Liver (tissue), 8 donors: ENCODE measurements at regions not wholly inside any gene's neighbourhood (a gene's known extent, or its start where the extent isn't known, plus 50 kb on each side); places are given as distances from the start of the nearest gene placed in this dataset.

Experiments used
- DNase-seq: peaks from one replicate; pipeline ENCODE4 v3.0.0-alpha.2; 2017; ENCODE audit warnings: low spot score
- H3K27ac ChIP-seq, 2 donors: one replicate each; pipeline ENCODE4 v1.7.0; 2013; ENCODE audit warnings: inconsistent platforms in 2 of 2, low read length in 2 of 2, control low read depth in 1 of 2, low read depth in 1 of 2, mild to moderate bottlenecking in 1 of 2
- H3K27me3 ChIP-seq, 4 donors: one replicate each; pipeline versions ENCODE4 v1.6.1 to v1.7.0; 2013; ENCODE audit warnings: low read length in 3 of 4, inconsistent platforms in 1 of 4, mild to moderate bottlenecking in 1 of 4, moderate library complexity in 1 of 4; ENCODE audit not compliant: control insufficient read depth in 4 of 4, insufficient read depth in 4 of 4
- H3K36me3 ChIP-seq, 4 donors: one replicate each; pipeline versions ENCODE4 v1.6.1 to v1.7.0; 2013; ENCODE audit warnings: low read length in 3 of 4, mild to moderate bottlenecking in 3 of 4, low read depth in 1 of 4, moderate library complexity in 1 of 4; ENCODE audit not compliant: control insufficient read depth in 4 of 4, insufficient read depth in 3 of 4
- H3K4me1 ChIP-seq, 4 donors: one replicate each; pipeline versions ENCODE4 v1.6.1 to v1.7.0; 2013; ENCODE audit warnings: low read length in 3 of 4, mild to moderate bottlenecking in 3 of 4, moderate library complexity in 1 of 4; ENCODE audit not compliant: control insufficient read depth in 4 of 4, insufficient read depth in 4 of 4
- H3K4me3 ChIP-seq, 3 donors: one replicate each; pipeline versions ENCODE4 v1.6.1 to v1.7.0; 2013; ENCODE audit warnings: low read length in 3 of 3, control low read depth in 1 of 3, low read depth in 1 of 3, mild to moderate bottlenecking in 1 of 3
- H3K9ac ChIP-seq, 2 donors: one replicate each; pipeline ENCODE4 v1.7.0; 2013; ENCODE audit warnings: low read length in 2 of 2, mild to moderate bottlenecking in 2 of 2, moderate library complexity in 2 of 2, control low read depth in 1 of 2, low read depth in 1 of 2
- H3K9me3 ChIP-seq, 4 donors: one replicate each; pipeline versions ENCODE4 v1.6.1 to v1.7.0; 2013; ENCODE audit warnings: low read length in 3 of 4; ENCODE audit not compliant: control insufficient read depth in 4 of 4
- ATF3 ChIP-seq: IDR thresholded peaks from 2 replicates; pipeline ENCODE4 v1.6.1; 2016; ENCODE audit warnings: antibody characterized with exemption
- EGR1 ChIP-seq, 2 donors: IDR thresholded peaks; 2 replicates each; pipeline ENCODE4 v1.6.1; 2016 to 2018; ENCODE audit warnings: antibody characterized with exemption in 2 of 2, low read depth in 2 of 2
- FOXA1 ChIP-seq: IDR thresholded peaks from 2 replicates; pipeline ENCODE4 v1.6.1; 2016; ENCODE audit warnings: antibody characterized with exemption
- FOXA2 ChIP-seq: IDR thresholded peaks from 2 replicates; pipeline ENCODE4 v1.6.1; 2016; ENCODE audit warnings: antibody characterized with exemption
- GABPA ChIP-seq, 2 donors: IDR thresholded peaks in 1 of 2; conservative IDR thresholded peaks in 1 of 2; 2 replicates each; pipeline ENCODE4 v1.6.1; 2016; ENCODE audit warnings: antibody characterized with exemption in 2 of 2, mild to moderate bottlenecking in 1 of 2, moderate library complexity in 1 of 2
- HNF4A ChIP-seq, 2 donors: conservative IDR thresholded peaks; 2 replicates each; pipeline ENCODE4 v1.6.1; 2016; ENCODE audit warnings: antibody characterized with exemption in 2 of 2, mild to moderate bottlenecking in 2 of 2
- HNF4G ChIP-seq: IDR thresholded peaks from 2 replicates; pipeline ENCODE4 v1.6.1; 2016; ENCODE audit warnings: antibody characterized with exemption
- JUND ChIP-seq, 2 donors: IDR thresholded peaks; 2 replicates each; pipeline ENCODE4 v1.6.1; 2016; ENCODE audit warnings: antibody characterized with exemption in 2 of 2
- NR2F2 ChIP-seq: IDR thresholded peaks from 2 replicates; pipeline ENCODE4 v1.6.1; 2016; ENCODE audit warnings: antibody characterized with exemption
- RAD21 ChIP-seq, 2 donors: IDR thresholded peaks; 2 replicates each; pipeline ENCODE4 v1.6.1; 2016; ENCODE audit warnings: antibody characterized with exemption in 2 of 2, mild to moderate bottlenecking in 2 of 2
- REST ChIP-seq: IDR thresholded peaks from 2 replicates; pipeline ENCODE4 v1.6.1; 2016; ENCODE audit warnings: antibody characterized with exemption, mild to moderate bottlenecking
- RXRA ChIP-seq, 2 donors: IDR thresholded peaks; 2 replicates each; pipeline ENCODE4 v1.6.1; 2017 to 2018; ENCODE audit warnings: antibody characterized with exemption in 2 of 2, mild to moderate bottlenecking in 1 of 2
- SP1 ChIP-seq: IDR thresholded peaks from 2 replicates; pipeline ENCODE4 v1.6.1; 2018; ENCODE audit warnings: antibody characterized with exemption, mild to moderate bottlenecking
- TAF1 ChIP-seq: conservative IDR thresholded peaks from 2 replicates; pipeline ENCODE4 v1.6.1; 2016; ENCODE audit warnings: antibody characterized with exemption, mild to moderate bottlenecking
- YY1 ChIP-seq: IDR thresholded peaks from 2 replicates; pipeline ENCODE4 v1.6.1; 2016; ENCODE audit warnings: antibody characterized with exemption, mild to moderate bottlenecking
- WGBS: extraction: QIAGEN DNeasy Blood & Tissue Kit; methylation state at CpG from one replicate; pipeline ENCODE4 v1.1.7; 2013; 5-methylcytosine and 5-hydroxymethylcytosine counted together
- TF ChIP-seq, protein P1 (sequence below): IDR thresholded peaks from 2 replicates; pipeline ENCODE4 v1.6.1; 2016; ENCODE audit warnings: antibody characterized with exemption
- TF ChIP-seq, protein P2 (sequence below): IDR thresholded peaks from 2 replicates; pipeline ENCODE4 v1.6.1; 2016; ENCODE audit warnings: antibody characterized with exemption
- TF ChIP-seq, protein P3 (sequence below): fragments of 150-350 bp; IDR thresholded peaks from 2 replicates; pipeline ENCODE4 v1.5.1; 2017; ENCODE audit warnings: improper control_type of control experiment, low read depth, low read length; ENCODE audit not compliant: missing input control
- donor health status: healthy.
- donor health status: healthy.
- donor health status: healthy.
- donor health status: healthy.
- donor health status: healthy.

DNA sequence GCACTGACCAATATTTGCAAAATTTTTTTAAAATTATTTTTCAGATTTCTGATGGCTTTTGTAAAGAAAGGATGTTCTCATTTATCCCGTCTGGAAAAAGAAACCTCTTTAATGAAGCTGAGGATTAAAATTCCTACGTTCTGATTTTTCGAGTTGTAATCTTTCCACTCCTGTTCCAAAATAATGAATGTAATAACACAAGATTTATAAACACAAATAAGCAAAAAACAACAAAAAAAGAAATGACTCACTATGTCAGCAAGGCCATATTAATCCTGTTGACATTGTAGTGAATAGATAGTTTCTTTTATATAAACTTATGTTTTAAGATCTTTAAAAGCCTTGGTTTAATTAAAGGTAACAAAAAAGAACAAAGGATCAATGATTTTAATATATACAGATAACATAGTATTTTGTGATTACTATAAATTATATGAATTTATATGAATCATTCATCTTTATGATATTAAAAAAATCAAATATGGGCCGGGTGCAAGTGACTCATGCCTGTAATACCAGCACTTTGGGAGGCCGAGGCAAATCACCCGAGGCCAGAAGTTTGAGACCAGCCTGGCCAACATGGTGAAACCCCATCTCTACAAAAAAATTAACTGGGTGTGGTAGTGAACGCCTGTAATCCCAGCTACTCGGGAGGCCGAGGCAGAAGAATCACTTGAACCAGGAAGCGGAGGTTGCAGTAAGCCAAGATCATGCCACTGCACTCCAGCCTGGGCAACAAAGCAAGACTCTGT lies 336.6 kb upstream of the DAB2 start:
- no peak overlapping the region for H3K9ac ChIP-seq
- H3K4me1 ChIP-seq = no peaks in the 10 kb centered on the region
- TF ChIP-seq HNF4A (conservative IDR thresholded peaks at IDR 0.05) (no peak), EGR1 (IDR thresholded peaks at IDR 0.05; ENCODE audit: low read depth in 2 of 2) (no peak), REST (no peak), SP1 (no peak), RXRA (IDR thresholded peaks at IDR 0.05) (no peak), YY1 (no peak), JUND (IDR thresholded peaks at IDR 0.05) (no peak), TAF1 (no peak), HNF4G (no peak), GABPA (IDR thresholded peaks at IDR 0.05 in 1 of 2, conservative IDR thresholded peaks at IDR 0.05 in 1 of 2) (no peak), NR2F2 (no peak), RAD21 (IDR thresholded peaks at IDR 0.05) (no peak), FOXA1 (no peak), ATF3 (no peak), FOXA2 (no peak)
- TF ChIP-seq, protein P1, sequence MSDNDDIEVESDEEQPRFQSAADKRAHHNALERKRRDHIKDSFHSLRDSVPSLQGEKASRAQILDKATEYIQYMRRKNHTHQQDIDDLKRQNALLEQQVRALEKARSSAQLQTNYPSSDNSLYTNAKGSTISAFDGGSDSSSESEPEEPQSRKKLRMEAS = no peak
- TF ChIP-seq, protein P2, sequence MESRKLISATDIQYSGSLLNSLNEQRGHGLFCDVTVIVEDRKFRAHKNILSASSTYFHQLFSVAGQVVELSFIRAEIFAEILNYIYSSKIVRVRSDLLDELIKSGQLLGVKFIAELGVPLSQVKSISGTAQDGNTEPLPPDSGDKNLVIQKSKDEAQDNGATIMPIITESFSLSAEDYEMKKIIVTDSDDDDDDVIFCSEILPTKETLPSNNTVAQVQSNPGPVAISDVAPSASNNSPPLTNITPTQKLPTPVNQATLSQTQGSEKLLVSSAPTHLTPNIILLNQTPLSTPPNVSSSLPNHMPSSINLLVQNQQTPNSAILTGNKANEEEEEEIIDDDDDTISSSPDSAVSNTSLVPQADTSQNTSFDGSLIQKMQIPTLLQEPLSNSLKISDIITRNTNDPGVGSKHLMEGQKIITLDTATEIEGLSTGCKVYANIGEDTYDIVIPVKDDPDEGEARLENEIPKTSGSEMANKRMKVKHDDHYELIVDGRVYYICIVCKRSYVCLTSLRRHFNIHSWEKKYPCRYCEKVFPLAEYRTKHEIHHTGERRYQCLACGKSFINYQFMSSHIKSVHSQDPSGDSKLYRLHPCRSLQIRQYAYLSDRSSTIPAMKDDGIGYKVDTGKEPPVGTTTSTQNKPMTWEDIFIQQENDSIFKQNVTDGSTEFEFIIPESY = no peak
- TF ChIP-seq, protein P3, sequence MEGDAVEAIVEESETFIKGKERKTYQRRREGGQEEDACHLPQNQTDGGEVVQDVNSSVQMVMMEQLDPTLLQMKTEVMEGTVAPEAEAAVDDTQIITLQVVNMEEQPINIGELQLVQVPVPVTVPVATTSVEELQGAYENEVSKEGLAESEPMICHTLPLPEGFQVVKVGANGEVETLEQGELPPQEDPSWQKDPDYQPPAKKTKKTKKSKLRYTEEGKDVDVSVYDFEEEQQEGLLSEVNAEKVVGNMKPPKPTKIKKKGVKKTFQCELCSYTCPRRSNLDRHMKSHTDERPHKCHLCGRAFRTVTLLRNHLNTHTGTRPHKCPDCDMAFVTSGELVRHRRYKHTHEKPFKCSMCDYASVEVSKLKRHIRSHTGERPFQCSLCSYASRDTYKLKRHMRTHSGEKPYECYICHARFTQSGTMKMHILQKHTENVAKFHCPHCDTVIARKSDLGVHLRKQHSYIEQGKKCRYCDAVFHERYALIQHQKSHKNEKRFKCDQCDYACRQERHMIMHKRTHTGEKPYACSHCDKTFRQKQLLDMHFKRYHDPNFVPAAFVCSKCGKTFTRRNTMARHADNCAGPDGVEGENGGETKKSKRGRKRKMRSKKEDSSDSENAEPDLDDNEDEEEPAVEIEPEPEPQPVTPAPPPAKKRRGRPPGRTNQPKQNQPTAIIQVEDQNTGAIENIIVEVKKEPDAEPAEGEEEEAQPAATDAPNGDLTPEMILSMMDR = no peak
- WGBS = 90% methylated on average over 10 of the region's 10 CpGs
- no peak overlapping the region for H3K4me3 ChIP-seq
- no peak for DNase-seq
- H3K9me3 ChIP-seq = no peaks in the 10 kb centered on the region
- H3K27me3 ChIP-seq = peaks cover 0 to 7% (median 0%) of the 10 kb centered on the region in 4 donors
- H3K27ac ChIP-seq = no peak overlapping the region
- no peaks in the 10 kb centered on the region for H3K36me3 ChIP-seq
